ENCODE measurements at regions not wholly inside any gene's neighbourhood (a gene's known extent, or its start where the extent isn't known, plus 50 kb on each side); places are given as distances from the start of the nearest gene placed in this dataset.
A peak's percentile ranks its signal among the peaks of the same experiment; 100 is the strongest.
"Not testable (repeated sequence)": the region's sequence is repeated elsewhere in the genome, so short reads cannot be mapped to it uniquely, and the experiment has no call there.

DNA sequence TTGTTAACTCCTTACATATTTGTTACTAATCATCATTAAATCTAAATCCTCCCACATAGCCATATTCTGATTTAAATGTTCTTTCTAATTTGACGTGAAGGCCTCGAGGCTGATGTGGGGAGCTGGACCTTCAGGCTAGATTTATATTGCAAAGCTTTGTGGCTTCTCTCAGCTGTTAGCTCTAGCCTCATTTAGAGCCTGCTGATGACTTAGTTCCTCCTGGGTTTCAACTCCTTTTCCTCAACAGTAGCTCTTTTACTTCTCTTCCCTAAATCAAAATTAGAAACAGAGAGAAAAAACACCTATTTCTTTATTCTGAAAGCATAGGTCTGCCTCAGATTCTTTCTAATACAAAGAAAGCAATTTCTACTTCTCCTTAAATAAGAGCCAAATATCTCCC lies 477.5 kb upstream of the CCDC196 start:
- no peak for DNase-seq (ENCODE audit: extremely low read depth, low read depth)

DNA sequence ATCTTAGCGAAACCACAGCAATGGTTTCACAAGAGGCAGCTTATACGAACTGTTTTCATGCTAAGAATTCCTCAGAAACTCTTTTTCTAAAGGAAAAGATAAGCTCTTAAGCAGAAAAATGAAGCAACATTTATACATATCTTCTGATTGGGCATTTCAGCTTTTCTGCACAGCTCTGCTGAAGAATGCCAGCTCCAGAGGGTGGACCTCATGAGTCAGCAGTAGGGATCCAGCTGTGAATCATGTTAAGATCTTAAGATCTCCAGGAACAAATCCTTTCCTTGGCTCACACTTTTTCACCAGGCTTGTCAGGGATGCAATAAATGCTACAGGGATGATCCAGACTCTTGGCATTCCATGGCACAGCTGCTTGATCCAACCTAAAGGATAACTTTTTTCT lies 477.1 kb upstream of the CCDC196 start:
- TF ChIP-seq, protein P1, sequence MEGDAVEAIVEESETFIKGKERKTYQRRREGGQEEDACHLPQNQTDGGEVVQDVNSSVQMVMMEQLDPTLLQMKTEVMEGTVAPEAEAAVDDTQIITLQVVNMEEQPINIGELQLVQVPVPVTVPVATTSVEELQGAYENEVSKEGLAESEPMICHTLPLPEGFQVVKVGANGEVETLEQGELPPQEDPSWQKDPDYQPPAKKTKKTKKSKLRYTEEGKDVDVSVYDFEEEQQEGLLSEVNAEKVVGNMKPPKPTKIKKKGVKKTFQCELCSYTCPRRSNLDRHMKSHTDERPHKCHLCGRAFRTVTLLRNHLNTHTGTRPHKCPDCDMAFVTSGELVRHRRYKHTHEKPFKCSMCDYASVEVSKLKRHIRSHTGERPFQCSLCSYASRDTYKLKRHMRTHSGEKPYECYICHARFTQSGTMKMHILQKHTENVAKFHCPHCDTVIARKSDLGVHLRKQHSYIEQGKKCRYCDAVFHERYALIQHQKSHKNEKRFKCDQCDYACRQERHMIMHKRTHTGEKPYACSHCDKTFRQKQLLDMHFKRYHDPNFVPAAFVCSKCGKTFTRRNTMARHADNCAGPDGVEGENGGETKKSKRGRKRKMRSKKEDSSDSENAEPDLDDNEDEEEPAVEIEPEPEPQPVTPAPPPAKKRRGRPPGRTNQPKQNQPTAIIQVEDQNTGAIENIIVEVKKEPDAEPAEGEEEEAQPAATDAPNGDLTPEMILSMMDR (IDR thresholded peaks at IDR 0.05; ENCODE audit: low read depth, low read length): no peak
- DNase-seq (ENCODE audit: extremely low read depth, low read depth): peak; percentile 28

More for the DNA sequence above, 477.5 kb upstream of the CCDC196 start:
- TF ChIP-seq, protein P1 (IDR thresholded peaks at IDR 0.05; ENCODE audit: low read depth, low read length): no peak

DNA sequence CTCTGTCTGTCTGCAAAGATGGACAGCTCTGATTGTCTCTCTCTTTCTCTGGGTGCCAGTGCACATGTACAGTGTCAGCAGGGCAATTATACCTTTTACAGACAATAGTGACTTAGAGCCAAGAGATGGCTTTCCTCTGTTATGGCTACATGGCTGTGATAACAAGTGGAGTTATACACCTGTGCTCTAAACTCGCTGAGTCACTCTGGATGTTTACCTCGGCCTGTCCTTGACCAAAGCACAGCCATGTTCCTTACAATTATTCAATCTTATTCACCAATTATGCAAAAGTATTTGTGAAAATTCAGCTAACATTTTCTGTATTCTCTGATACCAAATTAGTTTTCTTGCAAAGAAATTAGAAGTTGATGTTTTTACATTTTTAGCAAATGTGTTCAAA lies 475.5 kb upstream of the CCDC196 start:
- TF ChIP-seq, protein P1 (IDR thresholded peaks at IDR 0.05; ENCODE audit: low read depth, low read length): no peak
- no peak for DNase-seq (ENCODE audit: extremely low read depth, low read depth)

DNA sequence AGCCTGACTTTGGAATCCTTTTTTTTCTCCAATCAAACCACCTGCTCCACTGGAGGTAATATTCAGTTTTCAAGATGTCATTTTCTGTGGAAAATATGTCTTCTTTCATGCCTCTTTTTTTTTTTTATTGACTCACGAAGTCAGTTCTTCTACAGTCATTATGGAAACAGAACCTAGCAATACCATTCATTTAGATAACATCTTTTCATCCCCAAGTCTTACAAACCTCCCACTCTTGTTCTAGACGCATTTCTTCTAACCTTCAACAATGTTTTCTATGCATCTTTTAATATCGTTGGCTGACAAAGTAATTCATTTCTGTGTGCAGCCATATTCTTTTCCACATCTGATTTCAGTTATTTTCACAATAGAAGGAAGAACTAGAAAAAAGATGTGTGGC lies 474.3 kb upstream of the CCDC196 start:
- TF ChIP-seq, protein P1 (IDR thresholded peaks at IDR 0.05; ENCODE audit: low read depth, low read length): no peak

DNA sequence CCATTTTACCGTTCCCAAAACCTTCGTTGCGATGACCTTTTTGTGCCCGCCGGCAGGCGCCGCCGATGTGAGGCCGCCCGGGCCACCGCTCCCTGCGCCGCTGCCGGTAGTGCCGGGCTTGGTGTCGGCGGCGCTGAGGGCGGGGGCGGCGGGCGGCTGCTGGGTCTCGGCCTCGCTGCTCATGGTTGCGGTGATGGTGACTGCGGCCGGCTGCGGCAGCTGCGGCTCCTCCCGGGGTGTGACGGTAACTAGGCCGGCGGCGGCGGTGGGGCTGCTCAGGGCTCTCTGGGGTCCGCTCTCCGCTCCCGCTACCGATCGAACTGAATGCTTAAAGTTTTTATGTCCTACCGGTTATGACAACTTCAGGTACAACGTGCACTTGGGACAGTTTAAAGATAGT lies 472.6 kb upstream of the CCDC196 start:
- DNase-seq (ENCODE audit: extremely low read depth, low read depth): not testable (repeated sequence)

More for the DNA sequence above, 474.3 kb upstream of the CCDC196 start:
- no peak for DNase-seq (ENCODE audit: extremely low read depth, low read depth)

DNA sequence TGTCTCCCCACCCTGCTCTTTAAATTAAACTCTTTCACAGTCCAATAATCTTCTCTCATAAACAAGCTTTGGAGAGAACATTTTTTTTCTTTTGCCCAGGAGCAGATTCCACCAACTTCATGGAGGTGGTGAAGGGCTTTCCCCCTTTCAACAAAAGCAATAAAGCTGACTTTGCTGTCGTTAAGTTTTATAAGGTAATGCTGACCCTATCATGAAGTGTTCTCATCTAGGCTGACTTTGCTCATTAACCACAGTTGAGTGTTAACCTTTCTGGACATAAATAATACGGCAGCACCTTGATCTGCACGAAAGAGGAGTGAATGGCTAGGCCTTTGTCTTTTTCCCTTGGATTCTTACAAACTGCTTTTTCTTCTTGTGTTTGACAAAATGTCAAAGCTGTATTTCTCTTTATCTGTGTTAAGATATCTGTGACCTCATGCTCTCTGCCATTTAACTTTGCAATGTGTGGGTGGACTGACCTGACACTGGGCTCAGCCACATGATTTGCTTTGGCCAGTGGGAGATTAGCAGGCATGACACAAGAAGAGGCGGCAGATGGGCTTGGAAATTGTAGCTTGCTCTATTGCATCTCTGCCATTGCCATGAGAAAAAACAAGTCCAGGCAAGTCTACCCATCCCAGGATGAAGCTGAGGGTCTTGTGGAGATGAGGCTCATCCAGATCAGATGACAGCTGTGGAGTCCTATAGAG lies 470.9 kb upstream of the CCDC196 start:
- TF ChIP-seq, protein P1 (IDR thresholded peaks at IDR 0.05; ENCODE audit: low read depth, low read length): no peak
- DNase-seq (ENCODE audit: extremely low read depth, low read depth): no peak

DNA sequence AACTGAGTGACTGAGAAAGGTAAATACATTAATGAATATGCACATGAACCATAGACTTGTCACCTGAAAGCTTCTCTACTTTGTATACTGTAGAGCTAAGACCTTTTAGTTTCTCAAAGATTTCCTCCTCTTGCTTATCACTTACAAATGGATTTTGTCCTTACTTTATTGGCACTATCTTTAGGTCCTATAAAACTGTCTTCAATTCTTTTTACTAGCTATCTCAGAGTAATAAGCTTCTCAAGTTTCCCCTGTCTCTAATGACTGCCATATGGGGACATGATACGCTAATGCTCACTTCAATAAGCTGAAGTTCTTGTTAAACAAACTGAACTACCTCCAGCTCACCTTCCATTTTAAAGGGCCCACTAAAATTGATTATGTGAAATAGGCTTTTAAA lies 468.2 kb upstream of the CCDC196 start:
- TF ChIP-seq, protein P1 (IDR thresholded peaks at IDR 0.05; ENCODE audit: low read depth, low read length): no peak
- DNase-seq (ENCODE audit: extremely low read depth, low read depth): no peak

DNA sequence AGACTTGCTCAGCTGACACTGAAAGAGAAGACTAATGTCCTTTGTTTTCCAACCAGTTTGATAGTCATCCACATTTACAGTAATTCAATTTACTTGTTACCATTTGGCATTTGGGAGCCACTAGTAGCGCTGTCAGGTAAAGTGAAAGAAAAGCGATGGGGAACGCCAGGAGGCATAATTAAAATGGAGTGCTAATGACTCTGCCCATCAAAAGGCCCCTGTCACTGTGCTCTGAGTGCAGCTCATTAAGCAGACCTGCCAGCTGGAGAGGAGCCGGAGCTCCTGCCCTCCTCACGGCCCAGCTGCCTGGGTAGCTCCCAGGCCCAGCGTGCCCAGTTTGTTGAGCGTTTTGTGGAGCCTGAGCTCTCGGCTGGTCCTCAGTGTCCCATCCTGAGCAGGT lies 463.6 kb upstream of the CCDC196 start:
- no peak for DNase-seq (ENCODE audit: extremely low read depth, low read depth)
- TF ChIP-seq, protein P1 (IDR thresholded peaks at IDR 0.05; ENCODE audit: low read depth, low read length): no peak

Data from AG09319 (cell line).